Activated CD4-positive, alpha-beta T cell treated with anti-CD3 and anti-CD28 coated beads, Interleukin-2, Interleukin-4, amounts not matched to agents 100 ng/mL and 50 ng/mL, durations not matched to agents 16 hours and 8 hours (primary cell): ENCODE measurements at regions not wholly inside any gene's neighbourhood (a gene's known extent, or its start where the extent isn't known, plus 50 kb on each side); places are given as distances from the start of the nearest gene placed in this dataset.

Source experiments
- DNase-seq: peaks from one replicate; pipeline ENCODE4 v3.0.0-alpha.2; 2020; ENCODE audit warnings: low spot score

DNA sequence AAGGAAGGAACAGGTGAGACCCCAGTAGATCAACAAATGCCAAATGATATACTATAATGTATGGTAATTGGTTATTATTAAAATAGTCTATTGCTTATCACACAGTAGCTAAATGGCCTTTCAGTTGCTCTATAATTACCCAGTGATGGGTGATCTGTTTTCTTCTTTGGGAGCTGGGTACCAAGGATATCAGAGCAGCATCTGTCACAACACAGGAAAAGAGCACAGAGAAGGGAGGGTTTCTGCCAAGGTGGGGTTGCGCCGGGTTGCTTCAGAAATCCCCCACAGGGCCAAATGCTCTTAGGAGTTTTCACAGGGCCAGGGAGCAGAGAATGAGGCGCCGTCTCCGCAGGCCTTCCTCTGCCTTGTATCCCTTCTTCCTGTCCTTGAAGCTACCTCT is 469.4 kb downstream of the INSC start:
- DNase-seq = no peak

DNA sequence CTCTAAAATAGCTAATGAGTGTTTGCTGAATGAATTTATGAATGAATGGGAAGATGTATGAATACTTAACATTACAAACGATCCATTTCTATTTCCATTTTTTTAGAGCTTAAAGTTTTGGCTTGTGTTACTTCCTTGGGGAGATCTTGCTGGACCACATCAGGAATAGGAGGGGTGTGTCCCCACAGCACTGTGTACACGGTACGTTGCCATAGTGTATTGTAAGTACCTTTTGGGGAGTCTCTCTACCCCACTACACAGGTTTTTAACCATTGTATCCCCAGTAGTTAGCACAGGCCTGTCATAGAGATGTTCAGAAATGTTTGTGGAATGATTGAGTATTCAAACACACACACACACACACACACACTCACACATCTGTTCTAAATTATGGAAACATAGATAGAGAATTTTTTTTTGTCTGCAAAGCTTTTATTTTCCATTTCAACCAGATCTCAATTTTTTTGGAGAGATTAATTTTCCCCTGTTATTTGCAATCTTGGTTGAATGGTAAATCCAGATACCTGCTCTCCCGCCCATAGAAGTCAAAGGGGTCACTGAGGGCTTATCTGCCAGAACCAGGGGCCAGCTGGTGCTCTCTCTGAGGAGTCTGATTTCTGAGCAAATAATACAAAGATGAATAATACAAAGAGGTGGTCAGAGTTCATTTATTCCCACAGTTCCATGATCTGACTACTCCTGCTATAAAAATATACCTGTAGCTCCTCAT is 471.0 kb downstream of the INSC start:
- DNase-seq = no peak

DNA sequence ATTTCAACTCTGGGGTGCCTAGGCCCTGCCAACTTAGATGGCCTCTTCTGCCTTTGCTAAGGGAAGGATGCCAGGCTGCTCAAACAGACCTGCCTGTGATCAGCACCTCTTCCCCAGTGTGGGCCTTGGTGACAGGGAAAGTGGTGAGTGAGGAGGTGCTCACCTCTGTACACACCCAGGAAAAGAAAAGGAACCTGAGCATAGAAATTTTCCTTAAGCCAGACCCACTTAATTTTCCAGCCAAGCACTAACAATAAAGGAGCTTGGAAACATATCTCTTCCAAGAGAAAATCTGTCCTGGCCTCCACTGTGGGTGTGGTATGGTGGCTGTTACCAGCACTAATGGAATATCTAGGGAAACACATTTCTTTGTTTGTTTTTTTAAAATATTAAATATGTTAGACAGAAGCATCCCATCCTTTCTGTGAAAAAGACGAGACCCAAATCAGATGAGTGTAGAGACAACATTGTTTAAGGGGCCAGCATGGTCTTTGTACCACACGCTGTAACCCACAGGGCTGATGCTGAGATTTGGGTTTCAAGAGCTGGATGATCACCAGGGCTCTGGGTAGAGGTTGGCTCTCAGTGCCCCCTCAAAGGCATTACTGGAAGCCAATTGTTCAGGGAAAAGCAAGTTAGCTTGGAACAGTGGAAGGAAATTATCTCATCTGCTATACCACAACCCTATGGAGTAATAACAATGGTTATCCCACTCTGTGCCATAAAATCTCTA is 472.2 kb downstream of the INSC start:
- DNase-seq = no peak

DNA sequence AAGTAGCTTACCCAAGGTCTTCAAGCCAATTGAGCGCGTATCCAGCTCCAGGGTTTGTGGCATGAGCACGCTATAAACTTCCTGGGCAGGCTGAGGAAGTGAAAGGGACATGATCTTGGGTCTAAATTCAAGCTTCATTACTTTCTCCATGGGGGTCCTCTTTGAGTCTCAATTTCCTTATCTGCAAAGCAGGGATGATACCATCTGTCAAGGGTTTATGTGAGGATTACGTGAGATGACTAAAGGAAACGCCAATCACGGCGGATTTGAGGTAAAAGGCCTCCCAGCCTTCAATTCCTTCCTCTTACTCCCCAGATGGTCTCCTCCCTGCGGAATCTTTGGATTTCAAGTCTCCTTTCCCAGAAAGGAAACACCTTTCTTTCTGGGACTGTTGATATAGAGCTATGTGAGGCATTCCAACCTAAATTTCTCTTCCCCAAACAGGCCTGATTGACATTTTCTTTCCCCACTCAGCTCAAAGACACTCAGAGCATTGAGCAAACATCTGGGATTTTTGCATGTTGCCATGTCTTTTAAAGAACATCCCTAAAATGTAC is 474.4 kb downstream of the INSC start:
- no peak for DNase-seq

DNA sequence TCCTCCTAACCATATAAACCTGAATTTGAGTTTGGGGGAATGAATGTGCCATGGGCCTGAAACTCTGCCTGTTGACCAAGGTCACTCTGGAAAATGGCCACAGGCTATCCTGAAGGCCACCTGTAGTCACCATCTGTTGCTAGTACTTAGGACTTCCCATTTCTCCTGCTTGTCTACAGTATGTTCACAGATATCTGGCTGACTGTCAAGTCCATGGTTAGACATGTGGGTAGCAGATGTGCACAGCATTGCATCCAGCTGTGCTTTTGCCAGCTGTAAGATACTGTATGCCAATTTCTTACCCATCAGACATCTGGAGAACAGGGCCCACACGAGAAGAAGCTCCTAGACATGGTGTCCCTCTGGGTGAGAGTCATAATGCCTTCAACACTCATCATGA is 475.4 kb downstream of the INSC start:
- DNase-seq = no peak

DNA sequence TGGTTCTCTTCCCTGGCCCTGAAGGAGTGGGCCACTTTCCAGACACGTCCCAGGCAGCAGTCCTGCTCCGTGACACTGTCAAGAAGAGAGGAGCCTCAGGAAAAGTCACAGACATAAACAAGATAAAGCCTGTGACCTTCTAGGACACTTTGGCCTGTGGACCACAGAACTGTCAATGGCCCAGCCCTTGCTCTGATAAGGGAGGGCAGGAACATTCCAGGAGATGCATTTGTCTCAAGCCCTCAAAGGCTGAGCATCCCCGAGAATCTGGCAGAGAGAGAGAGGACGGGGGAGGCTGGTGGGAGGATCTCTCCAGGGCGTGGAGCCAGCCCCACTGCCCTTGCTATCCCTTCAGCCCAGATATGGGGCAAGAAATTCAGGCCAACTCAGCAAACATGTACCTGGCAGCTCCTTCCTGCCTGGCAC is 476.4 kb downstream of the INSC start:
- DNase-seq = no peak

DNA sequence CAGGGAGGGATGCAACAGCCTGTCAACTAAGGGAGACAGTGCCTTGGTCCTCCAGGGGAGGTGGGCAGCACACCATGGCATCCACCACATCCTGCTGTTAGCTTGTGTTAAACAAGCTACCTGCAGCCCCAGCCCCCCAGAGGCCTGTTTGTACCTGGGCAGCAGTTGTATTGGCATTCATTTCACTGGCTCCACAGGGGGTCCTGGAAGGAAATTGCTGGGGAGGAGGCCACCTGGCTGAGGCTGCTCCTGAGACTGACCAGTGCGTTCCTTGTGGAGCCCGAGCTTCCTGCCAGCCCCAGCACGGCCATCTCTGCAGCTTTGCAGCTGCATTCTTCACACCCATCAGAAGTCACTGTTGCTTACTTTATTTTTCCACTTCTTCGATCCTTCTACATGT is 479.9 kb downstream of the INSC start:
- DNase-seq = no peak

DNA sequence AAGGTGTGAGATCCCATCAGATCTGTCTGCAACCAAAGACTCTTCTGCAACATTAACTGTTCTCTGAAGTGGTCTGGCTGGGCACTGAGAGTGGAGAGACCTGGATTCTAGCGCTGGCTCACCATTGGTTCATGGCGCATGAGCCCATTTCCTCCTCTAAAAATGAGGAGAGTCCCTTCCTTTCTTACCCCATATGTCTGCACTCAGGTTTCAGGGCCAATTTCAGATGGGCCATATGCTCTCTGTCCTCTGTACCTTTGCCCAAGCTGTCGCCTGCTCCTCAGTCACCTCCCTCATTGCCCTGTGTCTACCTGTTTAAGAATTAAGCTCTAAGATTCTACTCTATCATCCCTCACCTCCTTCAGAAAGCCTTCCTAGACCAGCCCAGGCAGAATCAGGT is 484.7 kb downstream of the INSC start:
- DNase-seq = no peak

DNA sequence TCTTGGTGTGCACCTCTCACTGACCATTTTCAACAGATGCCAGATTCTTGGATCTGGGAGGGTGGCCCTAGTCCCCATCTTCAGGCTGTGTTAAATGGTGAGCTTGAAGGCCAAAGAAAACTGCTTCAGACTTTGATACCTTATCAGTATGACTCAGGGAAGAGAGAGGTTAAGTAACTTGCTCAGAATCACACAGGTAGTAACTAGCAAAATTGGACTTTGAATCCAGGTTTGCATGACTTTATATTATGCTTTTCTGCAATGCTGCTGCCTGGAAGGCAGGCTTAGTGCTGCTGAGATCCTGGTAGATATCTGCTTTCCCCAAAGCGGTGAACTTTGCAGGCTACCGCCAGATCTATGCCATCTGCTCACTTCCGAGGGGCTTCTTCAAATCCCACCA is 487.3 kb downstream of the INSC start:
- no peak for DNase-seq

DNA sequence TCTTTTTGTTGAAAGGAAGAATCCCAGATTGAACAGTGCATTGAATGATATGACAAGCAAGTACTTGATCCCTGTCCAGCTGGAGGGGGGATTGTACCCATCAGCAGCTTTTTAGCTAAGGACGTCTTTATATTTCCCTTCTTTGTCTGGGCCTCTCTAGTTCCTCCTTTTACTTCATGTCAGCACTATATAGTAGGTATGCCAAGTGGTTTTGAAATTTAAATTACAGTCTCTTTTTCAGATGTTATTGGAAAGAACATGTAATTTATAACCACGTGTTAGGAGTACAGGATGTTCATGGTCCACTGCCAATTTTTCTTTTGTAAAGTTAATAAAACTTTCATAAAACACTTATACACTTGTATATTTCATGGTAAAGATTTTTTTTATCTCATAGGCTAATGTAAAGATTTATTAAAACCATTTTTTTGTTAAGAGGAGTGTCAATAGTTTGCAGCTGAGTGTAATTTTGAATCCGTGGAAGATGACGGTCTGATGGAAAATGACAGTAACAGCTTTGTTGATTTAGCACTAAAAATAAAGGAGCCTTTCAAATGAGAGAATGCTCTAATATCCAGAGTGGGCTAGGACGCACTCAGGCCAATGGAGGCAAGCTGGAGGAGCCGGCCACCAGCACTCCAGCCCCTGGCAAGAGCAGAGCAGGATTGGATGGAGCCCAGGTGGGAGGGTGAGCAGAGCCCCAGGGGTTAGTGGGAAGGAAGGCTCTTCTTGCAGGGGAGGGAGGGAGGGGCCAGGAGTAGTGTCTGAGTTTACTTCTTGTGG is 488.3 kb downstream of the INSC start:
- DNase-seq = no peak

DNA sequence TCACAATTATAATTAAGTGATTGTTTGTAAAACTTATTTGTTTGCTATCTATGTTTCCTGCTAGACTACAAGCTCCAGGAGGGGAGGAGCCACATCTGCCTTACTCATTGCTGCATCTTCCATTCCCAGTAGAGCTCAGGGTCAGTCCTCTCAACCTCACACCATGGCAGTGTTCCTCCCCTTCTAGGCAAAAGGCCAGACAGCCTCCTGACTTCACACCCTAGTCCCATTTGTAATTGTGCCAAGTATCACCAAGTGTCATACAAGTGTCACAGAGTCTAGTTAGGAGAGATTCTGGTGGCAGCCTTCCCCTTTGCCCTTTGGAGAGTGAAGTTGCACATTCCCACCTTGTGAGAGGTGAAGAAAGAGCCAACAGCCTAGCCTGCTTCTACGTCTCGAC is 490.4 kb downstream of the INSC start:
- DNase-seq = no peak

DNA sequence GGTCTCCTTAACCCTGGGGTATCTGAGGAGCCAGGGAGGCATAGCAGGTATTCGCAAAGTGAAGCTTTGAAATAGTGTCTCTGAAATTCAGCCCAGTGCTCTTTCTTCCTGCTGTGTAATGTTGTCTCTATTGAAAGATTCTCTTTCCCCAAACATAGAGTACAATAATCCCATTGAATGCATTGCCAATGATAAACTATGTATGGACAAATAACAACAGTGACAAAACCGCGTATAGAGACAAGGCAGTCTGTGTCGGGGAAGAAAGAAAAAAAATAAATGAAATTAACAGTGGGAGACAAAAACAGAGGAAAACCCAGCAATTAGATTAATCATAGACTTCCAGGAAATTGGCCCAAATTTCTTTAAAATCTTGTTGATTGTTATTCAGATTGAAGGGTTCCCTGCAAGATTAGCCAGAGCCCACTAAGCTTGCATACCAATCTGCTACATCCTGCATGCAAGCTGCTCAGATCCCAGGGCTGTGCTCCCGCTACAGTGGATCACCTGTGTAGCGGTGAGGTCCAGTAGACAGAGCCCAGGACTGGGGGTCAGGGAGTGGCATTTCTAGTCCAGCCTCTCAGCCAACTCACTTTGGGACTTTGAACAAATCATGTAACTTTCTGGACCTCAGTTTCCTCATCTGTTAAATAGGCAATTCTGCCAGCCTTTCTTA is 492.8 kb downstream of the INSC start:
- no peak for DNase-seq

DNA sequence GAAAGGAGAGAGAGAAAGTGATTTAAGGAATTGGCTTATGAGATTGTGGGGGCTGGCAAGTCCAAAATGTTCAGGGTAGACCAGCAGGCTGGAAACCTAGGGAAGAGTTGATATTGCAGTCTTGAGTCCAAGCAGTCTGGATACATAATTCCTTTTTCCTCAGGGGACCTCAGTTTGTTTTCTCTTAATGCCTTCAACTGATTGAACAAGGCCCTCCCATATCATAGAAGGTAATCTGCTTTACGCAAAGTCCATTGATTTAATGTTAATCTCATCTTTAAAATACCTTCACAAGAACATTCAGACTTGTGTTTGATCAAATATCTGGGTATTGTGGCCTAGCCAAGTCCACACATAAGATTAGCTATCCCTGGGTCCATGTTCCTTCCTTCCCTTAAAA is 494.7 kb downstream of the INSC start:
- DNase-seq = no peak

DNA sequence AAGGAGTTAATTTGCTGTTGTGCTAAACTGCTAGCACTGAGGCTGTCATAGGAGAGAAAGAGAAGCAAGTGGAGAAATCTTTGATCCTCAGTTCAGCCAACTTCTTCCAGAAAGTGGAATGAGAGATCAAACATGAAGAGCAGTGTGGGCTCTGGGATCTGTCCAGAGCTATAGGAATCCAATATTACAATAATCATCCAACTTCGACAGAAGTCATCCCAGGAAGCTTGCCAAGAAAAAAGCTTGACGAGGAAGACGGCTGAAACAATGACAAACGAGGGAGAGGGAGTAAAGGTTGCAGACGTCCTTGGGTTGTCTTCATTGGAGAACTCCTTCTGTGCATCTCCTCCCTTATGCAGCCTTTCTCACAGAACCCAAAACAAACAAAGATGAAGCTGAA is 496.2 kb downstream of the INSC start:
- DNase-seq = no peak

DNA sequence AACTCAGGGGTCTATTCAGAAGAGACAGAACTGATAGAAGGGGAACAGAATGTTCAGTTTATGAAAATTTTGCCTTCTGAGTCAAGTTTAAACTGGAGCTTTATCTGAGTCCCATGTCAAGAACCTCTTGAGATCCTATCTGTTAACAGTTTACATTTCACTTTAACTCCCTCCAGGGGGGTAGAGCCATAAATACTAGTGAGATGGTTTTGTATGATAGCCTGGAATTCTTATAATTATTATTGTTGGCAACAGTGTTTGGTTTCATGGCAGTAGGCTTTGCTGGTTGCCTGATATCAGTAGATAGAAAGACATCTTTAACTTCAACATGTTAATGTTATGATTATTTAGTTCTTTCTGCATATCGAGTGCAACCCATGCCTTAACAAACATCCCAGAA is 498.5 kb downstream of the INSC start:
- no peak for DNase-seq

DNA sequence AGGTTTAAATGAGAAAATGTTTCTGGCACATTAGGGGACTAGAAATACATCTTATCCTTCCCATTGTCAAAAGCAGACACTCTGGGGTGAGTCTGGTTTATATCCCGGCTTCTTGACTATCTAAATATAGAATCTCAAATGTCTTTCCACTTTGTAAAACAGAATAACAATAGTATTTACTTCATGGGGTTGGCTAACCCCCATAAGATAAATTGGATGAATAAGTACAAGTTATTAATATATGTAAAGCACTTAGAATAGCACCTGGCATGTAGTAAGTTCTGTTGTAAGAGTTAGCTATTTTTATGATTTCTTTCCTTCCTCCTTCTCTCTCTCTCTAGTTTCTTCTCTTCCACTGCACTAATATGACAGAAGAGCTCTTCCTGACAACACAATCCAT is 499.1 kb downstream of the INSC start:
- DNase-seq = no peak

DNA sequence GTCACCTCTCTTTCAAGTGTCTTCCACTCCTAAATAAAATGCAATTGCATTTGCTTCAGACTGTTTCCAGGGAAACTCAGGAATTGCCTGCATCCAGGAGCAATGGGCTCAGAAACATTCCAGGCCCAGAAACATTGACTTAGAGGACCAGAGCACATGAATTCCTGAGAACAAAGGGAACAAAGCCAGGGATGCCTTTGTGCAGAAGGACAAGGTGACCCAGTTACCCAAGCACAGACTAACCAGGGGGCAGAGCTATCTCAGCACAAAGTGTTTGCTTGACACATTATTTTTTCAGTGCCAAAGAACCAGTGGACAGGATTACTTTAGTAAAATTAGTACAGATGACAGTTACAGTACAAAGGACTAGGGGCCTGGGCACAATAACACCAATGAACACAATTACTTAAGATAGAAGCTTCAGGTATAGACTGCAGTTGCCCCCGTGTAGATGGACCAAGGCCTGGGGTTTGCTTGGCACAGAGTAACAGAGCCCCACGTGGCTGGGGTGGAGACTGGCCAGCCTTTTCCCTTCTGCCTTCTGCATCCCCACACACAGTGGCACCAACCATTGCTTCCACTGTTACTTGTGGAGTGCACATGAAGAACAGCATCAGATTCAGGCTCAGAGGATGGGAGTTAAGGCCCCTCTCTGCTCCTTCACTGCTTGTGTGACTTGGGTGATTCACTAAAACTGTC is 500.8 kb downstream of the INSC start:
- no peak for DNase-seq

DNA sequence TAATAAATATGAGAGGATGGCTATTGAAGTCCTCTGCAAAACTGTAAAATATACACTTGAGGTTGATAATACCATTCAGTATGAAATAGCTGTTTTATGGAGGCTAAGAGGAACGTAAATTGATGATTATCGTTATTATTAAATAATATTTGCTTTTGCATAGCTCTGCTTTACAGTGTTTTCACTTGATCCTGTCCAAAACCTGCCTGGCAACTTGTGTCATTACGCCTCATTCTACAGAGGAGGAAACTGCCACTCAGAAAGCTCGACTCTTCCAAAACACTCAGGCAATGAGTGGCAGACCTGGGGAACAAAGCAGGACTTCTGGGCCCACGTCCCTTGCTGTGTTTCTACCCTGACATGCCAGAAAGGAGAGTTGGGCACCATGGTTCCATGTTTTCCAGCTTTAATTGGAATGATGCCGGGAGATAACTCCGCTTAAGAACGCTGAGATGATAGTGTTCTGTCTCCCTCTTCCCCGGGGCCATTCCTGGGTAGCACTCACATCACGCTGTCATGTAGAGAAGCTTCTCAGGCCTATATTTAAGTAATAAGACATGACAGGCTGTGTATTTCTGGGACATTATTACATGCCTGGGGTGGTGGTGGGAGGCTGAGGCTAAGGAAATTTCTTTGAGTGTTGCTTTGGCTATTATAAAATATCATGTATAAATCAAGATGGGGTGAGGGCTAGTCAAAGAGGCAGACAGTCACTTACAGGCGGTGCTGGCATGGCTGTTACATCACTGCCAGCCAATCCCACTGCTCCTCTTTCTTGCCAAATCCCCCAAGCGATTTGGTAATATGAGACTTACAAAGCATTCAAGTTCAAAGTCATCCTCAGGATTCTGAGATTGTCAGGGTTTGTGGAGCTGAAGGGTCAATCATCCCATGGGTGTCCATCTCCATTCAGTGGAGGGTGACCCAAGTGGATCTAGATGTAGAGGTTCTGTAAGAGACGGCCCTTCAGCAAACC is 501.7 kb downstream of the INSC start:
- no peak for DNase-seq

DNA sequence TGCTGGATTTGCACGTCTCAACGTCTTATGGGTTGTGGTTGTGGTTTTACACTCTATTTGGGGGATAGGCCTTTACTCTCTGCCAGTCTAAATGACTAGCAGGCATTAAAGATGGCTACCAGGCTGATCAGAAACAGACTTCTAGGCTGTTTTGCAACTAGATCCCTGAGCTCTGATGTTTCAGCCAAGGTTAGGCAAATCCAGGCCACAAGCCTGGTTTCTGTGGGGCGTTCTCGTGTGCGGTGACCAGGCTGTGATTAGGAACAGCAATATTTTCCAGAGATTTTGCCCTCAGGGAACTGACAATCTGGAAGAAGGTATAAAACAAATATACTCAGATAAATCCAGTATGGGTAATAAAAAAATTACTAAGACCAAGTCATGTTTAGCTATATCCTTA is 502.4 kb downstream of the INSC start:
- no peak for DNase-seq

DNA sequence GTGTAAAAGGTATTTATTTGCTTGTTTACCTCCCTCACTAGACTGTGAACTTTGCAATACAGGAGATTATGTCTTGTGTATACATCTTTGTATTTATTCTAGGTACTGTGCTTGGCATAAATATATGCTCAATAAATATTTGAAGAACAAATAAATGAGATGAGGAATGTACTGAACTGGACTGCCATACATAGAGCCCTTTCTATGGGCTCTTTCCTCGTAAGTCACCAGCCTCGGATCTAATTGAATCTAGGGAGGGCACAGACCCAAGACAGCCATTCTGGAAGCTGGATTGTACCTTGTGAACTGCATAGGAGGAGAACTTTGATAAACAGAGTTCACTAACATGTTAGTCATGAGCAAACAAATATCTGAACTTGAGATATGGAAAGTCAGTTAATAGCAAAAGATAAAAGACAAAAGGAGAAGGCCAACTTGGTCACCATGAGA is 503.9 kb downstream of the INSC start:
- DNase-seq = no peak
